WTC11 (cell line): ENCODE measurements at regions not wholly inside any gene's neighbourhood (a gene's known extent, or its start where the extent isn't known, plus 50 kb on each side); places are given as distances from the start of the nearest gene placed in this dataset.

Experiments
- JUN ChIP-seq: sonication (generic); formaldehyde crosslinking; IDR thresholded peaks from 2 replicates; pipeline ENCODE4 v1.8.0; 2023; ENCODE audit warnings: mild to moderate bottlenecking, missing genetic modification reagents
- MAX ChIP-seq: sonication (generic); formaldehyde crosslinking; IDR thresholded peaks from 2 replicates; pipeline ENCODE4 v1.8.0; 2022; ENCODE audit warnings: mild to moderate bottlenecking, missing genetic modification reagents
- SP1 ChIP-seq: sonication (generic); formaldehyde crosslinking; conservative IDR thresholded peaks from 2 replicates; pipeline ENCODE4 v1.8.1; 2022; ENCODE audit warnings: missing genetic modification reagents
- ZSCAN18 ChIP-seq: fragments of 250-450 bp; sonication (Bioruptor Pico); IDR thresholded peaks from 2 replicates; pipeline ENCODE4 v2.1.2; 2022; ENCODE audit warnings: mild to moderate bottlenecking, moderate library complexity
- TF ChIP-seq, protein P1 (sequence below): fragments of 200-600 bp; IDR thresholded peaks from 2 replicates; pipeline ENCODE4 v1.8.0; 2022; ENCODE audit warnings: antibody characterized with exemption

GRCh38 chr9:91119142-91119541 is 242.6 kb downstream of the AUH start:
- TF ChIP-seq, protein P1, sequence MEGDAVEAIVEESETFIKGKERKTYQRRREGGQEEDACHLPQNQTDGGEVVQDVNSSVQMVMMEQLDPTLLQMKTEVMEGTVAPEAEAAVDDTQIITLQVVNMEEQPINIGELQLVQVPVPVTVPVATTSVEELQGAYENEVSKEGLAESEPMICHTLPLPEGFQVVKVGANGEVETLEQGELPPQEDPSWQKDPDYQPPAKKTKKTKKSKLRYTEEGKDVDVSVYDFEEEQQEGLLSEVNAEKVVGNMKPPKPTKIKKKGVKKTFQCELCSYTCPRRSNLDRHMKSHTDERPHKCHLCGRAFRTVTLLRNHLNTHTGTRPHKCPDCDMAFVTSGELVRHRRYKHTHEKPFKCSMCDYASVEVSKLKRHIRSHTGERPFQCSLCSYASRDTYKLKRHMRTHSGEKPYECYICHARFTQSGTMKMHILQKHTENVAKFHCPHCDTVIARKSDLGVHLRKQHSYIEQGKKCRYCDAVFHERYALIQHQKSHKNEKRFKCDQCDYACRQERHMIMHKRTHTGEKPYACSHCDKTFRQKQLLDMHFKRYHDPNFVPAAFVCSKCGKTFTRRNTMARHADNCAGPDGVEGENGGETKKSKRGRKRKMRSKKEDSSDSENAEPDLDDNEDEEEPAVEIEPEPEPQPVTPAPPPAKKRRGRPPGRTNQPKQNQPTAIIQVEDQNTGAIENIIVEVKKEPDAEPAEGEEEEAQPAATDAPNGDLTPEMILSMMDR = no peak
- TF ChIP-seq MAX (CRISPR knock-in tag) (no peak), ZSCAN18 (no peak), SP1 (no peak), JUN (no peak)
